HL-60 (cell line): ENCODE measurements at regions not wholly inside any gene's neighbourhood (a gene's known extent, or its start where the extent isn't known, plus 50 kb on each side); places are given as distances from the start of the nearest gene placed in this dataset.

Source experiments
- DNase-seq, 2 experiments: peaks; one replicate each; pipeline ENCODE4 v3.0.0-alpha.2; 2010 to 2020; ENCODE audit warnings: low read depth in 1 of 2, low spot score in 1 of 2
- H3K27ac ChIP-seq: fragments of 250-450 bp; sonication (Bioruptor Pico); replicated peaks from 2 replicates; pipeline ENCODE4 v1.5.1; 2020; ENCODE audit warnings: mild to moderate bottlenecking, moderate library complexity
- H3K27me3 ChIP-seq: fragments of 250-450 bp; sonication (Bioruptor Pico); 2 replicates; pipeline ENCODE4 v1.5.1; 2021; ENCODE audit warnings: mild to moderate bottlenecking, moderate library complexity; ENCODE audit not compliant: insufficient read depth, poor library complexity, severe bottlenecking
- H3K4me3 ChIP-seq: replicated peaks from 2 replicates; pipeline ENCODE4 v1.5.1; 2011; ENCODE audit warnings: mild to moderate bottlenecking, control low read depth, low read length; ENCODE audit not compliant: insufficient read depth
- GABPA ChIP-seq: IDR thresholded peaks from 2 replicates; pipeline ENCODE4 v1.6.1; 2012; ENCODE audit warnings: low read depth
- POLR2AphosphoS5 ChIP-seq: IDR thresholded peaks from 2 replicates; pipeline ENCODE4 v1.6.1; 2012; ENCODE audit warnings: low read depth
- SPI1 ChIP-seq: IDR thresholded peaks from 2 replicates; pipeline ENCODE4 v1.6.1; 2012; ENCODE audit warnings: low read depth, mild to moderate bottlenecking, borderline replicate concordance
- TF ChIP-seq, protein P1 (sequence below): IDR thresholded peaks from one replicate; pipeline ENCODE4 v1.5.1; 2011; ENCODE audit warnings: low read length, control low read depth, inconsistent platforms; ENCODE audit not compliant: insufficient read depth
- TF ChIP-seq, protein P2 (sequence below): IDR thresholded peaks from 2 replicates; pipeline ENCODE4 v1.6.1; 2012; ENCODE audit warnings: low read depth; ENCODE audit not compliant: insufficient replicate concordance

DNA sequence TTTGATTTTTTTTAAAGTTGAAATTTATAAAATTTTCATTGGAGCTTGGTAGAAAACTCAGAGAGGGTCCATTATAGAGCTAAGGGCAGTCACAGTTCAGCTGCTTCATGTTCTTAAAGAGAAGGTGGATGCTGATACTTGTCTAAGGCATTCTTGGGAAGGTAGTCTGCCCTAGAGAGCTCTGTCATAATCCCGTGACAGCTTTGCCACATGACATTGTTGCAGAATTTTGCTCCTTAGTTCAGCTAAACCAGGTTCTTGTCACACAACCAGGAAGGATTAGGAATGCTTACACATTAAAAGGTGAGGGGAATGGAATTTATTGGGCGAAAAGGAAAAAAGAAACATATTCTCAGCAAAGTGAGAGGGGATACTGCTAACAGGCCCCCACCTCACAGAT, 130.9 kb downstream of the GMNC start:
- no peak for DNase-seq
- Histone ChIP-seq H3K27me3 (no peaks in the 10 kb centered on the region), H3K27ac (no peak overlapping the region), H3K4me3 (no peak overlapping the region)
- TF ChIP-seq SPI1 (no peak), POLR2AphosphoS5 (no peak), GABPA (no peak)
- TF ChIP-seq, protein P1, sequence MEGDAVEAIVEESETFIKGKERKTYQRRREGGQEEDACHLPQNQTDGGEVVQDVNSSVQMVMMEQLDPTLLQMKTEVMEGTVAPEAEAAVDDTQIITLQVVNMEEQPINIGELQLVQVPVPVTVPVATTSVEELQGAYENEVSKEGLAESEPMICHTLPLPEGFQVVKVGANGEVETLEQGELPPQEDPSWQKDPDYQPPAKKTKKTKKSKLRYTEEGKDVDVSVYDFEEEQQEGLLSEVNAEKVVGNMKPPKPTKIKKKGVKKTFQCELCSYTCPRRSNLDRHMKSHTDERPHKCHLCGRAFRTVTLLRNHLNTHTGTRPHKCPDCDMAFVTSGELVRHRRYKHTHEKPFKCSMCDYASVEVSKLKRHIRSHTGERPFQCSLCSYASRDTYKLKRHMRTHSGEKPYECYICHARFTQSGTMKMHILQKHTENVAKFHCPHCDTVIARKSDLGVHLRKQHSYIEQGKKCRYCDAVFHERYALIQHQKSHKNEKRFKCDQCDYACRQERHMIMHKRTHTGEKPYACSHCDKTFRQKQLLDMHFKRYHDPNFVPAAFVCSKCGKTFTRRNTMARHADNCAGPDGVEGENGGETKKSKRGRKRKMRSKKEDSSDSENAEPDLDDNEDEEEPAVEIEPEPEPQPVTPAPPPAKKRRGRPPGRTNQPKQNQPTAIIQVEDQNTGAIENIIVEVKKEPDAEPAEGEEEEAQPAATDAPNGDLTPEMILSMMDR, result no peak
- TF ChIP-seq, protein P2, sequence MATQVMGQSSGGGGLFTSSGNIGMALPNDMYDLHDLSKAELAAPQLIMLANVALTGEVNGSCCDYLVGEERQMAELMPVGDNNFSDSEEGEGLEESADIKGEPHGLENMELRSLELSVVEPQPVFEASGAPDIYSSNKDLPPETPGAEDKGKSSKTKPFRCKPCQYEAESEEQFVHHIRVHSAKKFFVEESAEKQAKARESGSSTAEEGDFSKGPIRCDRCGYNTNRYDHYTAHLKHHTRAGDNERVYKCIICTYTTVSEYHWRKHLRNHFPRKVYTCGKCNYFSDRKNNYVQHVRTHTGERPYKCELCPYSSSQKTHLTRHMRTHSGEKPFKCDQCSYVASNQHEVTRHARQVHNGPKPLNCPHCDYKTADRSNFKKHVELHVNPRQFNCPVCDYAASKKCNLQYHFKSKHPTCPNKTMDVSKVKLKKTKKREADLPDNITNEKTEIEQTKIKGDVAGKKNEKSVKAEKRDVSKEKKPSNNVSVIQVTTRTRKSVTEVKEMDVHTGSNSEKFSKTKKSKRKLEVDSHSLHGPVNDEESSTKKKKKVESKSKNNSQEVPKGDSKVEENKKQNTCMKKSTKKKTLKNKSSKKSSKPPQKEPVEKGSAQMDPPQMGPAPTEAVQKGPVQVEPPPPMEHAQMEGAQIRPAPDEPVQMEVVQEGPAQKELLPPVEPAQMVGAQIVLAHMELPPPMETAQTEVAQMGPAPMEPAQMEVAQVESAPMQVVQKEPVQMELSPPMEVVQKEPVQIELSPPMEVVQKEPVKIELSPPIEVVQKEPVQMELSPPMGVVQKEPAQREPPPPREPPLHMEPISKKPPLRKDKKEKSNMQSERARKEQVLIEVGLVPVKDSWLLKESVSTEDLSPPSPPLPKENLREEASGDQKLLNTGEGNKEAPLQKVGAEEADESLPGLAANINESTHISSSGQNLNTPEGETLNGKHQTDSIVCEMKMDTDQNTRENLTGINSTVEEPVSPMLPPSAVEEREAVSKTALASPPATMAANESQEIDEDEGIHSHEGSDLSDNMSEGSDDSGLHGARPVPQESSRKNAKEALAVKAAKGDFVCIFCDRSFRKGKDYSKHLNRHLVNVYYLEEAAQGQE, result no peak

DNA sequence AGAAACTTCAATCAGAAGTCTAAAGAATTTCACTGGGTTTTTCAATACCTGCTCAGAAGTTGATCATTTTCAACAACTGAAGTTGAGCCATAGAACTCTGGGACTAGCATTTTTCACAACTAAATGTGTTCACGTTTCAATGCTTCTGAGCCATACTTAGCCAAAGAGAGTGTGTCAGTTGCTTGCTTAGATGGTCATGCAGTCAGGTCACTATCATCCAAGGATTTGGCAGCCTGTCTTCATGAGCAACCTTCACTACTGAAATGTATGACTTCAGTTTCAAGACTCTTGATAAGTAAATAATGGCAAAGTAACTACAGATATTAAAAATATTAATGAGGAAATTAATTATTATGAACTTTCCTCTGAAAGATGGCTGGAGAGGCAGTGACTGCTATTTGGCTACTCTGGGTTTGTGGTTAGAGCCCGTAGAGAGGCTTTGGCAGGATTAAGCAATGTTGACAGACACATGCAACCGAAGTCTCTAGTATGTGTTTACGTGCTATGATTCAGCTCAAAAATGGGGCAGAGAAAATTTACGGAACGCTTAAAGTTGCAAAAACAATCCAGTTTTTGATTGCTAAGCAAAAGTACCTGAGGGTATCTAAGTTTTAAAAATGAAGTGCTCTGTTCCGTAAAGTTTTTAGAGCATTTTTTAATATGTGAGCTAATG, 133.8 kb downstream of the GMNC start:
- Histone ChIP-seq H3K27ac (no peak overlapping the region), H3K27me3 (no peaks in the 10 kb centered on the region), H3K4me3 (no peak overlapping the region)
- TF ChIP-seq, protein P1, result no peak
- TF ChIP-seq SPI1 (no peak), POLR2AphosphoS5 (no peak), GABPA (no peak)
- TF ChIP-seq, protein P2, result no peak
- DNase-seq, result peak; percentile 7 to 80

DNA sequence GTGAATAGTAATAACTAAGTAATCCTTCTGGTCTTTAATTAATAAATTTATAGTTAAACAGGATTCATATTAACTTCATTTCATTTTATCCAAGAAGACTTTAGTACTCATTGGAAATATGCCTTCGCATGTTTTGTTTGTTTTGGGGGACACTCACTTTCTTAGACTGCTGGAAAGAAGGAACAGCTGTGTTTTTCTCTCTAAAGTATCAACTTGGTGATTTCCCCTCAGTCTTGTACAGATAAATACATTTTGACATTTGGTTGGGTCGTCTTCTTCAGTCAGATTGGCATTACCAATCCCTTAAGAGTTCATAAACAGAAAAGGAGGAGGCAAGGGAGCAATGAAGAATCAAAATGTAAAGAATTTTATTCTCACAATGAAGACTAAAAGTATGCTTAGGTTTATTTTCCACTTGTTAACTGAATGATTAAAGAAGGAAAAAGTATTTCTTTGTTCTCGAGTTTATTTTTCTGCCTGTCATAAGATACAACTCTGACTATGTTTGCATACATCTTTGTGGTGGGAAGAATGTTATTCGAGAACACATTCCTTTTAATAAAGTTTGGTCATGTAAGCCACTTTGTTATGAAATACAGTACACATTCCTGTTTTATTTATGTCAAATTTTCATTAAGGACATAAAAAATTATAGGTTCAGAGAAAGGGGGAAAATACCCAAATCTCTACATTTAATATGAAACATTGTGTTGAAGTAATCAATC, 140.2 kb downstream of the GMNC start:
- Histone ChIP-seq H3K4me3 (no peak overlapping the region), H3K27me3 (no peaks in the 10 kb centered on the region), H3K27ac (no peak overlapping the region)
- no peak for DNase-seq
- TF ChIP-seq POLR2AphosphoS5 (no peak), GABPA (no peak)
- TF ChIP-seq, protein P2, result no peak
